WTC11 (cell line): ENCODE measurements at regions not wholly inside any gene's neighbourhood (a gene's known extent, or its start where the extent isn't known, plus 50 kb on each side); places are given as distances from the start of the nearest gene placed in this dataset.
A peak's percentile ranks its signal among the peaks of the same experiment; 100 is the strongest.

Experiments
- CBFB ChIP-seq: sonication (generic); formaldehyde crosslinking; IDR thresholded peaks from 2 replicates; pipeline ENCODE4 v1.8.1; 2022; ENCODE audit warnings: mild to moderate bottlenecking, low read depth, missing genetic modification reagents
- FOXK1 ChIP-seq: sonication (generic); formaldehyde crosslinking; IDR thresholded peaks from 2 replicates; pipeline ENCODE4 v1.8.0; 2022; ENCODE audit warnings: mild to moderate bottlenecking, moderate library complexity, missing genetic modification reagents
- JAZF1 ChIP-seq: fragments of 250-450 bp; sonication (Bioruptor Pico); IDR thresholded peaks from 2 replicates; pipeline ENCODE4 v1.9.0; 2021; ENCODE audit warnings: moderate library complexity, mild to moderate bottlenecking, inconsistent platforms
- NFATC4 ChIP-seq: fragments of 250-450 bp; sonication (Bioruptor Pico); IDR thresholded peaks from 2 replicates; pipeline ENCODE4 v1.9.0; 2021; ENCODE audit warnings: mild to moderate bottlenecking
- NFE2L1 ChIP-seq: sonication (generic); formaldehyde crosslinking; IDR thresholded peaks from 2 replicates; pipeline ENCODE4 v1.8.1; 2023; ENCODE audit warnings: missing genetic modification reagents
- NFYB ChIP-seq: sonication (generic); formaldehyde crosslinking; conservative IDR thresholded peaks from 2 replicates; pipeline ENCODE4 v1.8.0; 2022; ENCODE audit warnings: low read depth, missing genetic modification reagents
- SP1 ChIP-seq: sonication (generic); formaldehyde crosslinking; conservative IDR thresholded peaks from 2 replicates; pipeline ENCODE4 v1.8.1; 2022; ENCODE audit warnings: missing genetic modification reagents
- TEAD1 ChIP-seq: sonication (generic); formaldehyde crosslinking; IDR thresholded peaks from 2 replicates; pipeline ENCODE4 v1.8.0; 2022; ENCODE audit warnings: mild to moderate bottlenecking, missing genetic modification reagents
- ZNF232 ChIP-seq: sonication (generic); formaldehyde crosslinking; IDR thresholded peaks from 2 replicates; pipeline ENCODE4 v1.8.0; 2022; ENCODE audit warnings: mild to moderate bottlenecking, missing genetic modification reagents
- ZNF396 ChIP-seq: fragments of 250-450 bp; sonication (Bioruptor Pico); IDR thresholded peaks from 2 replicates; pipeline ENCODE4 v1.8.0; 2021; ENCODE audit warnings: mild to moderate bottlenecking, moderate library complexity, borderline replicate concordance
- TF ChIP-seq, protein P1 (sequence below): sonication (generic); formaldehyde crosslinking; IDR thresholded peaks from 2 replicates; pipeline ENCODE4 v1.8.1; 2022; ENCODE audit warnings: low read depth, missing genetic modification reagents, borderline replicate concordance
- TF ChIP-seq, protein P2 (sequence below): fragments of 250-450 bp; sonication (Bioruptor Pico); IDR thresholded peaks from 2 replicates; pipeline ENCODE4 v1.9.0; 2021; ENCODE audit warnings: mild to moderate bottlenecking
- TF ChIP-seq, protein P3 (sequence below): sonication (generic); formaldehyde crosslinking; IDR thresholded peaks from 2 replicates; pipeline ENCODE4 v1.8.0; 2022; ENCODE audit warnings: missing genetic modification reagents
- TF ChIP-seq, protein P4 (sequence below): fragments of 250-450 bp; sonication (Bioruptor Pico); conservative IDR thresholded peaks from 2 replicates; pipeline ENCODE4 v1.9.0; 2021; ENCODE audit warnings: mild to moderate bottlenecking
- TF ChIP-seq, protein P5 (sequence below): sonication (generic); formaldehyde crosslinking; IDR thresholded peaks from 2 replicates; pipeline ENCODE4 v1.8.1; 2023; ENCODE audit warnings: mild to moderate bottlenecking, missing genetic modification reagents, borderline replicate concordance
- TF ChIP-seq, protein P6 (sequence below): sonication (generic); formaldehyde crosslinking; IDR thresholded peaks from 2 replicates; pipeline ENCODE4 v1.8.1; 2023; ENCODE audit warnings: mild to moderate bottlenecking, missing genetic modification reagents, moderate library complexity
- TF ChIP-seq, protein P7 (sequence below): sonication (generic); formaldehyde crosslinking; IDR thresholded peaks from 2 replicates; pipeline ENCODE4 v1.8.1; 2023; ENCODE audit warnings: mild to moderate bottlenecking, moderate library complexity, missing genetic modification reagents
- TF ChIP-seq, protein P8 (sequence below): sonication (generic); formaldehyde crosslinking; IDR thresholded peaks from 2 replicates; pipeline ENCODE4 v1.8.0; 2022; ENCODE audit warnings: mild to moderate bottlenecking, missing genetic modification reagents
- TF ChIP-seq, protein P9 (sequence below): sonication (generic); formaldehyde crosslinking; IDR thresholded peaks from 2 replicates; pipeline ENCODE4 v1.8.1; 2022; ENCODE audit warnings: low read depth, mild to moderate bottlenecking, moderate library complexity, missing genetic modification reagents, borderline replicate concordance

DNA sequence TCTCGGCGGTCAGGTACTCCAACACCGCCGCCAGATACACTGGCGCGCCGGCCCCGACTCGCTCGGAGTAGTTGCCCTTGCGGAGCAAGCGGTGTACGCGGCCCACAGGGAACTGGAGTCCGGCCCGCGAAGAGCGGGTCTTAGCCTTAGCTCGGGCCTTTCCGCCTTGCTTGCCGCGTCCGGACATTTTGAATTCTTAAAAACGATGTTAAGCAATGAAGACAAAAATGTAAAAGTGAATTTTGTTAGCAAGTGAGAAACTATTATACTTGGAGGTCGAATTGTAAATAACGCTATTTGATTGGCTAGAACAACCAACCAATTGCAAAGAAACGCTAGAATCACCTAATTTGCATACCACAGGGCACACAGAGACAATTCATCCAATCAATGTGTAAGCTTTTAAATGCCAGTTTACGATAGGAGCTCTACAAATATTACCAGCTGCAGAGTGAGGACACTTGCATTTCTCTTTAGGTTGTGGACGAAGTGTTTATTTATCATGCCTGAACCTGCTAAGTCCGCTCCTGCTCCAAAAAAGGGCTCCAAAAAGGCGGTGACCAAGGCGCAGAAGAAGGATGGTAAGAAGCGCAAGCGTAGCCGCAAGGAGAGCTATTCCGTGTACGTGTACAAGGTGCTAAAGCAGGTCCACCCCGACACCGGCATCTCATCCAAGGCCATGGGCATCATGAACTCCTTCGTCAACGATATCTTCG is 112.0 kb downstream of the HFE start (continued):
- TF ChIP-seq, protein P1, sequence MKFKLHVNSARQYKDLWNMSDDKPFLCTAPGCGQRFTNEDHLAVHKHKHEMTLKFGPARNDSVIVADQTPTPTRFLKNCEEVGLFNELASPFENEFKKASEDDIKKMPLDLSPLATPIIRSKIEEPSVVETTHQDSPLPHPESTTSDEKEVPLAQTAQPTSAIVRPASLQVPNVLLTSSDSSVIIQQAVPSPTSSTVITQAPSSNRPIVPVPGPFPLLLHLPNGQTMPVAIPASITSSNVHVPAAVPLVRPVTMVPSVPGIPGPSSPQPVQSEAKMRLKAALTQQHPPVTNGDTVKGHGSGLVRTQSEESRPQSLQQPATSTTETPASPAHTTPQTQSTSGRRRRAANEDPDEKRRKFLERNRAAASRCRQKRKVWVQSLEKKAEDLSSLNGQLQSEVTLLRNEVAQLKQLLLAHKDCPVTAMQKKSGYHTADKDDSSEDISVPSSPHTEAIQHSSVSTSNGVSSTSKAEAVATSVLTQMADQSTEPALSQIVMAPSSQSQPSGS (CRISPR knock-in tag), result no peak
- TF ChIP-seq, protein P2, sequence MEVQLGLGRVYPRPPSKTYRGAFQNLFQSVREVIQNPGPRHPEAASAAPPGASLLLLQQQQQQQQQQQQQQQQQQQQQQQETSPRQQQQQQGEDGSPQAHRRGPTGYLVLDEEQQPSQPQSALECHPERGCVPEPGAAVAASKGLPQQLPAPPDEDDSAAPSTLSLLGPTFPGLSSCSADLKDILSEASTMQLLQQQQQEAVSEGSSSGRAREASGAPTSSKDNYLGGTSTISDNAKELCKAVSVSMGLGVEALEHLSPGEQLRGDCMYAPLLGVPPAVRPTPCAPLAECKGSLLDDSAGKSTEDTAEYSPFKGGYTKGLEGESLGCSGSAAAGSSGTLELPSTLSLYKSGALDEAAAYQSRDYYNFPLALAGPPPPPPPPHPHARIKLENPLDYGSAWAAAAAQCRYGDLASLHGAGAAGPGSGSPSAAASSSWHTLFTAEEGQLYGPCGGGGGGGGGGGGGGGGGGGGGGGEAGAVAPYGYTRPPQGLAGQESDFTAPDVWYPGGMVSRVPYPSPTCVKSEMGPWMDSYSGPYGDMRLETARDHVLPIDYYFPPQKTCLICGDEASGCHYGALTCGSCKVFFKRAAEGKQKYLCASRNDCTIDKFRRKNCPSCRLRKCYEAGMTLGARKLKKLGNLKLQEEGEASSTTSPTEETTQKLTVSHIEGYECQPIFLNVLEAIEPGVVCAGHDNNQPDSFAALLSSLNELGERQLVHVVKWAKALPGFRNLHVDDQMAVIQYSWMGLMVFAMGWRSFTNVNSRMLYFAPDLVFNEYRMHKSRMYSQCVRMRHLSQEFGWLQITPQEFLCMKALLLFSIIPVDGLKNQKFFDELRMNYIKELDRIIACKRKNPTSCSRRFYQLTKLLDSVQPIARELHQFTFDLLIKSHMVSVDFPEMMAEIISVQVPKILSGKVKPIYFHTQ (CRISPR knock-in tag), result peak; percentile 86
- TF ChIP-seq, protein P3, sequence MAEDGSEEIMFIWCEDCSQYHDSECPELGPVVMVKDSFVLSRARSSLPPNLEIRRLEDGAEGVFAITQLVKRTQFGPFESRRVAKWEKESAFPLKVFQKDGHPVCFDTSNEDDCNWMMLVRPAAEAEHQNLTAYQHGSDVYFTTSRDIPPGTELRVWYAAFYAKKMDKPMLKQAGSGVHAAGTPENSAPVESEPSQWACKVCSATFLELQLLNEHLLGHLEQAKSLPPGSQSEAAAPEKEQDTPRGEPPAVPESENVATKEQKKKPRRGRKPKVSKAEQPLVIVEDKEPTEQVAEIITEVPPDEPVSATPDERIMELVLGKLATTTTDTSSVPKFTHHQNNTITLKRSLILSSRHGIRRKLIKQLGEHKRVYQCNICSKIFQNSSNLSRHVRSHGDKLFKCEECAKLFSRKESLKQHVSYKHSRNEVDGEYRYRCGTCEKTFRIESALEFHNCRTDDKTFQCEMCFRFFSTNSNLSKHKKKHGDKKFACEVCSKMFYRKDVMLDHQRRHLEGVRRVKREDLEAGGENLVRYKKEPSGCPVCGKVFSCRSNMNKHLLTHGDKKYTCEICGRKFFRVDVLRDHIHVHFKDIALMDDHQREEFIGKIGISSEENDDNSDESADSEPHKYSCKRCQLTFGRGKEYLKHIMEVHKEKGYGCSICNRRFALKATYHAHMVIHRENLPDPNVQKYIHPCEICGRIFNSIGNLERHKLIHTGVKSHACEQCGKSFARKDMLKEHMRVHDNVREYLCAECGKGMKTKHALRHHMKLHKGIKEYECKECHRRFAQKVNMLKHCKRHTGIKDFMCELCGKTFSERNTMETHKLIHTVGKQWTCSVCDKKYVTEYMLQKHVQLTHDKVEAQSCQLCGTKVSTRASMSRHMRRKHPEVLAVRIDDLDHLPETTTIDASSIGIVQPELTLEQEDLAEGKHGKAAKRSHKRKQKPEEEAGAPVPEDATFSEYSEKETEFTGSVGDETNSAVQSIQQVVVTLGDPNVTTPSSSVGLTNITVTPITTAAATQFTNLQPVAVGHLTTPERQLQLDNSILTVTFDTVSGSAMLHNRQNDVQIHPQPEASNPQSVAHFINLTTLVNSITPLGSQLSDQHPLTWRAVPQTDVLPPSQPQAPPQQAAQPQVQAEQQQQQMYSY, result no peak
- TF ChIP-seq SP1 (CRISPR knock-in tag), result no peak; the same call in 1 of the 2 replicates
- 0 out of 2 replicates have a peak, but pooled peaks have one; percentile 21 for TF ChIP-seq TEAD1 (CRISPR knock-in tag)
- TF ChIP-seq, protein P4, sequence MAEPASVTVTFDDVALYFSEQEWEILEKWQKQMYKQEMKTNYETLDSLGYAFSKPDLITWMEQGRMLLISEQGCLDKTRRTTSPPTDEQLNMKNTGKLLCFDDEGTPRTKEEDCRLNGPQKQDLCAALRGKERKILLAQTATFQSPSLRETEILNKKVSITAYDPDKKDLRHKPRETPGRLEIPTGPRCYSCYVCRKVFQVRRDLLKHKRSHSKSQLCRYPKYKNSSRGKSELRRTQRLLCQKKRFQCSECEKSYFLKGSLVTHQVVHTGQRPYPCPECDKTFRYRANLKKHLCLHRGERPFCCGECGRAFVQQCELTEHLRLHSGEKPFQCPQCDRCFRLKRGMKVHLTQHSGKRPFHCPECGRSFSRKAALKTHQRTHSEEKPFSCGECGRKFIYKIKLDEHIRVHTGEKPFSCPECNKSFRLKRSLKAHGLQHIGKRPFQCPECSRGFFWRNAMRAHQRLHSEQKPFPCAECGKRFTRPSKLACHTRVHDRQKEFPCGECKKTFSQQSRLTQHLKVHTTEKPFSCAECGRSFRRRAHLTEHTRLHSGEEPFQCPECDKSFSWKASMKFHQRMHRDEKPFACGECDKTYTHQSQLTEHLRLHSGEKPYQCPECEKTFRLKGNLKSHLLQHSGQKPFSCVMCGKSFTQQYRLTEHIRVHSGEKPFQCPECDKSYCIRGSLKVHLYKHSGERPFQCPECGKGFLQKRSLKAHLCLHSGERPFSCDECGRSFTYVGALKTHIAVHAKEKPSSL (CRISPR knock-in tag), result no peak
- 0 out of 2 replicates have a peak, but pooled peaks have one; percentile 66 for TF ChIP-seq ZNF232
- TF ChIP-seq, protein P5, sequence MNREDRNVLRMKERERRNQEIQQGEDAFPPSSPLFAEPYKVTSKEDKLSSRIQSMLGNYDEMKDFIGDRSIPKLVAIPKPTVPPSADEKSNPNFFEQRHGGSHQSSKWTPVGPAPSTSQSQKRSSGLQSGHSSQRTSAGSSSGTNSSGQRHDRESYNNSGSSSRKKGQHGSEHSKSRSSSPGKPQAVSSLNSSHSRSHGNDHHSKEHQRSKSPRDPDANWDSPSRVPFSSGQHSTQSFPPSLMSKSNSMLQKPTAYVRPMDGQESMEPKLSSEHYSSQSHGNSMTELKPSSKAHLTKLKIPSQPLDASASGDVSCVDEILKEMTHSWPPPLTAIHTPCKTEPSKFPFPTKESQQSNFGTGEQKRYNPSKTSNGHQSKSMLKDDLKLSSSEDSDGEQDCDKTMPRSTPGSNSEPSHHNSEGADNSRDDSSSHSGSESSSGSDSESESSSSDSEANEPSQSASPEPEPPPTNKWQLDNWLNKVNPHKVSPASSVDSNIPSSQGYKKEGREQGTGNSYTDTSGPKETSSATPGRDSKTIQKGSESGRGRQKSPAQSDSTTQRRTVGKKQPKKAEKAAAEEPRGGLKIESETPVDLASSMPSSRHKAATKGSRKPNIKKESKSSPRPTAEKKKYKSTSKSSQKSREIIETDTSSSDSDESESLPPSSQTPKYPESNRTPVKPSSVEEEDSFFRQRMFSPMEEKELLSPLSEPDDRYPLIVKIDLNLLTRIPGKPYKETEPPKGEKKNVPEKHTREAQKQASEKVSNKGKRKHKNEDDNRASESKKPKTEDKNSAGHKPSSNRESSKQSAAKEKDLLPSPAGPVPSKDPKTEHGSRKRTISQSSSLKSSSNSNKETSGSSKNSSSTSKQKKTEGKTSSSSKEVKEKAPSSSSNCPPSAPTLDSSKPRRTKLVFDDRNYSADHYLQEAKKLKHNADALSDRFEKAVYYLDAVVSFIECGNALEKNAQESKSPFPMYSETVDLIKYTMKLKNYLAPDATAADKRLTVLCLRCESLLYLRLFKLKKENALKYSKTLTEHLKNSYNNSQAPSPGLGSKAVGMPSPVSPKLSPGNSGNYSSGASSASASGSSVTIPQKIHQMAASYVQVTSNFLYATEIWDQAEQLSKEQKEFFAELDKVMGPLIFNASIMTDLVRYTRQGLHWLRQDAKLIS (CRISPR knock-in tag), result peak; percentile 38; the same call in 1 of the 2 replicates
- TF ChIP-seq FOXK1 (CRISPR knock-in tag), result 0 out of 2 replicates have a peak, but pooled peaks have one; percentile 37
- TF ChIP-seq NFE2L1 (CRISPR knock-in tag), result peak; percentile 8; the same call in 1 of the 2 replicates
- TF ChIP-seq ZNF396 (CRISPR knock-in tag), result no peak
- TF ChIP-seq, protein P6, sequence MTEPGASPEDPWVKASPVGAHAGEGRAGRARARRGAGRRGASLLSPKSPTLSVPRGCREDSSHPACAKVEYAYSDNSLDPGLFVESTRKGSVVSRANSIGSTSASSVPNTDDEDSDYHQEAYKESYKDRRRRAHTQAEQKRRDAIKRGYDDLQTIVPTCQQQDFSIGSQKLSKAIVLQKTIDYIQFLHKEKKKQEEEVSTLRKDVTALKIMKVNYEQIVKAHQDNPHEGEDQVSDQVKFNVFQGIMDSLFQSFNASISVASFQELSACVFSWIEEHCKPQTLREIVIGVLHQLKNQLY (CRISPR knock-in tag), result no peak
- no peak for TF ChIP-seq NFATC4 (CRISPR knock-in tag)
- TF ChIP-seq, protein P7, sequence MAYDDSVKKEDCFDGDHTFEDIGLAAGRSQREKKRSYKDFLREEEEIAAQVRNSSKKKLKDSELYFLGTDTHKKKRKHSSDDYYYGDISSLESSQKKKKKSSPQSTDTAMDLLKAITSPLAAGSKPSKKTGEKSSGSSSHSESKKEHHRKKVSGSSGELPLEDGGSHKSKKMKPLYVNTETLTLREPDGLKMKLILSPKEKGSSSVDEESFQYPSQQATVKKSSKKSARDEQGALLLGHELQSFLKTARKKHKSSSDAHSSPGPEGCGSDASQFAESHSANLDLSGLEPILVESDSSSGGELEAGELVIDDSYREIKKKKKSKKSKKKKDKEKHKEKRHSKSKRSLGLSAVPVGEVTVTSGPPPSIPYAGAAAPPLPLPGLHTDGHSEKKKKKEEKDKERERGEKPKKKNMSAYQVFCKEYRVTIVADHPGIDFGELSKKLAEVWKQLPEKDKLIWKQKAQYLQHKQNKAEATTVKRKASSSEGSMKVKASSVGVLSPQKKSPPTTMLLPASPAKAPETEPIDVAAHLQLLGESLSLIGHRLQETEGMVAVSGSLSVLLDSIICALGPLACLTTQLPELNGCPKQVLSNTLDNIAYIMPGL, result no peak; the same call in 1 of the 2 replicates
- TF ChIP-seq JAZF1 (CRISPR knock-in tag), result no peak
- TF ChIP-seq, protein P8, sequence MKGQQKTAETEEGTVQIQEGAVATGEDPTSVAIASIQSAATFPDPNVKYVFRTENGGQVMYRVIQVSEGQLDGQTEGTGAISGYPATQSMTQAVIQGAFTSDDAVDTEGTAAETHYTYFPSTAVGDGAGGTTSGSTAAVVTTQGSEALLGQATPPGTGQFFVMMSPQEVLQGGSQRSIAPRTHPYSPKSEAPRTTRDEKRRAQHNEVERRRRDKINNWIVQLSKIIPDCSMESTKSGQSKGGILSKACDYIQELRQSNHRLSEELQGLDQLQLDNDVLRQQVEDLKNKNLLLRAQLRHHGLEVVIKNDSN (CRISPR knock-in tag), result peak; percentile 69
- TF ChIP-seq CBFB (CRISPR knock-in tag), result no peak
- TF ChIP-seq, protein P9, sequence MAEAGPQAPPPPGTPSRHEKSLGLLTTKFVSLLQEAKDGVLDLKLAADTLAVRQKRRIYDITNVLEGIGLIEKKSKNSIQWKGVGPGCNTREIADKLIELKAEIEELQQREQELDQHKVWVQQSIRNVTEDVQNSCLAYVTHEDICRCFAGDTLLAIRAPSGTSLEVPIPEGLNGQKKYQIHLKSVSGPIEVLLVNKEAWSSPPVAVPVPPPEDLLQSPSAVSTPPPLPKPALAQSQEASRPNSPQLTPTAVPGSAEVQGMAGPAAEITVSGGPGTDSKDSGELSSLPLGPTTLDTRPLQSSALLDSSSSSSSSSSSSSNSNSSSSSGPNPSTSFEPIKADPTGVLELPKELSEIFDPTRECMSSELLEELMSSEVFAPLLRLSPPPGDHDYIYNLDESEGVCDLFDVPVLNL (CRISPR knock-in tag), result no peak
- peak; percentile 87 for TF ChIP-seq NFYB (CRISPR knock-in tag)
